ENCODE measurements at regions not wholly inside any gene's neighbourhood (a gene's known extent, or its start where the extent isn't known, plus 50 kb on each side); places are given as distances from the start of the nearest gene placed in this dataset.

DNA sequence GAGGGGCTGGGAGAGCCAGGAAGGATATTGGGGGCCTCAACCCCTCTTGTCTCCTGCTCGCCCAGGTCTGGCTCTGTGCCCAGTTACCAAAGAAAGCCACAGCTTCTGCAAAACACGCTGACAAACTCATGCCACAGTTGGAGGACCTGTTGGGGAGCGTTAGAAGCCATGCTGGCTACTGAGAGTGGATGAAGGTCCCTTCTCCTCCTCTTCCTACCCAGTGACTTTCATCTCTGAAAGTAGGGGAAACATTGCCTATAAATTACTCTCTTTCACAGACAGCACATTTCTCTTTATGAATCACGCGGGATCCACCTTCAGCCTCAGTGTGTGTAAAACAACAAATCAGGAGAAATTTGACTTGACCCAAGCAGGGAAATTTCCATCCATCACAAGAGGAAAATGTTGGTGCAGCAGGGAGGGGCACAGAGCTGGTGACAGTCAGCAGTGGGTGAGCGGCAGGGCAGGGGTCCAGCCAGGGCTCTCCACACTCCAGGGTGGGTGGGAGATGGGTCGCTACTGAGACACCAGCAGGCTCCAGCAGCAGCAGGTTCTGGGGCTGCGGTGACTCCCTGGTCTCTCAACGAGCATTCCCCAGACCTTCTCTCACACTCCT is 181.9 kb downstream of the FGF18 start:
- TF ChIP-seq, protein P1, sequence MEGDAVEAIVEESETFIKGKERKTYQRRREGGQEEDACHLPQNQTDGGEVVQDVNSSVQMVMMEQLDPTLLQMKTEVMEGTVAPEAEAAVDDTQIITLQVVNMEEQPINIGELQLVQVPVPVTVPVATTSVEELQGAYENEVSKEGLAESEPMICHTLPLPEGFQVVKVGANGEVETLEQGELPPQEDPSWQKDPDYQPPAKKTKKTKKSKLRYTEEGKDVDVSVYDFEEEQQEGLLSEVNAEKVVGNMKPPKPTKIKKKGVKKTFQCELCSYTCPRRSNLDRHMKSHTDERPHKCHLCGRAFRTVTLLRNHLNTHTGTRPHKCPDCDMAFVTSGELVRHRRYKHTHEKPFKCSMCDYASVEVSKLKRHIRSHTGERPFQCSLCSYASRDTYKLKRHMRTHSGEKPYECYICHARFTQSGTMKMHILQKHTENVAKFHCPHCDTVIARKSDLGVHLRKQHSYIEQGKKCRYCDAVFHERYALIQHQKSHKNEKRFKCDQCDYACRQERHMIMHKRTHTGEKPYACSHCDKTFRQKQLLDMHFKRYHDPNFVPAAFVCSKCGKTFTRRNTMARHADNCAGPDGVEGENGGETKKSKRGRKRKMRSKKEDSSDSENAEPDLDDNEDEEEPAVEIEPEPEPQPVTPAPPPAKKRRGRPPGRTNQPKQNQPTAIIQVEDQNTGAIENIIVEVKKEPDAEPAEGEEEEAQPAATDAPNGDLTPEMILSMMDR (IDR thresholded peaks at IDR 0.05), result no peak
- Mint-ChIP-seq H3K4me3 (ENCODE audit: unreplicated experiment) (no peak overlapping the region), H3K4me1 (ENCODE audit: low read depth) (peaks cover 11% of the 10 kb centered on the region), H3K27ac (ENCODE audit: unreplicated experiment) (no peak overlapping the region), H3K36me3 (ENCODE audit: low read depth) (peaks cover 6% of the 10 kb centered on the region), H3K9me3 (ENCODE audit: low read depth) (peaks cover 11% of the 10 kb centered on the region), H3K27me3 (ENCODE audit: low read depth) (peaks cover 31% of the 10 kb centered on the region)
- no peak for DNase-seq (ENCODE audit: low spot score)

DNA sequence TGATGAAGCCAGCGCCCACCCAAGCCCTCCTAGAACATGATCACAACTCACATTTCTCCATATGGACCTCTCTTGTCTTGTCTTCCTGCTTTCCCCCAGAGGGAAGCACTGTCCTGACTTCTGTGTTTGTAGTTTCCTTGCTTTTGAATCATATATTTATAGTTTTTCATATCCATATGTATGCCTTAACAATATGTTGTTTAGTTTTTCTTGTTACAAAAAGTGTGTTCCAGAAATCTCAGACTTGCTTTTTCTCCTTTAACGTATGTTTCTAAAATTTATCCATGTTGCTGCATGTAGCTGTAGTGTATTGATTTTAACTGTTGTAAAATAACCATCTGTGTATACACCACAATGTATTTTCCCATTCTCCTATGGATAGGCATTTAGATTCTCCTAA is 182.0 kb upstream of the SMIM23 start:
- Mint-ChIP-seq H3K4me1 (ENCODE audit: low read depth) (peaks cover 5% of the 10 kb centered on the region), H3K9me3 (ENCODE audit: low read depth) (peaks cover 20% of the 10 kb centered on the region), H3K27me3 (ENCODE audit: low read depth) (peaks cover 31% of the 10 kb centered on the region), H3K4me3 (ENCODE audit: unreplicated experiment) (no peak overlapping the region), H3K36me3 (ENCODE audit: low read depth) (peaks cover 8% of the 10 kb centered on the region), H3K27ac (ENCODE audit: unreplicated experiment) (no peak overlapping the region)
- TF ChIP-seq, protein P1 (IDR thresholded peaks at IDR 0.05), result no peak
- DNase-seq (ENCODE audit: low spot score), result no peak

DNA sequence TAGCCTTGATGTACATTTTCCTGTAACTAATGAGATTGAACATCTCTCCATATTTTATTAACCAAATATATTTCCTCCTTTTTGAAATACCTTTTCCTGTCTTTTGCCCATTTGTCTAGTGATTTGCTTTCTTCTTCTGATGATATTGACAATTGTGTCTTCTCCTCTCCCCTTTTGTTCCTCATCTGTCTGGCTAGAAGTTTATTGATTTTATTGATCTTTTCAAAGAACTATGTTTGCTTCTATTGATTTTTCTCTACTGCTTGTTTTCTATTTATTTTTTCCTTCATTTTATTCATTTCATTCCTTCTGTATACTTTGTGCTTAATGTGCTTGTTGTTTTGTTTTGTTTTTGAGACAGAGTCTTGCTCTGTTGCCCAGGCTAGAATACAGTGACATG is 181.4 kb upstream of the SMIM23 start:
- Mint-ChIP-seq H3K27ac (ENCODE audit: unreplicated experiment) (no peak overlapping the region), H3K36me3 (ENCODE audit: low read depth) (peaks cover 8% of the 10 kb centered on the region), H3K4me3 (ENCODE audit: unreplicated experiment) (no peak overlapping the region), H3K4me1 (ENCODE audit: low read depth) (peaks cover 5% of the 10 kb centered on the region), H3K27me3 (ENCODE audit: low read depth) (peaks cover 36% of the 10 kb centered on the region), H3K9me3 (ENCODE audit: low read depth) (peaks cover 20% of the 10 kb centered on the region)
- TF ChIP-seq, protein P1 (IDR thresholded peaks at IDR 0.05), result no peak
- DNase-seq (ENCODE audit: low spot score), result no peak

DNA sequence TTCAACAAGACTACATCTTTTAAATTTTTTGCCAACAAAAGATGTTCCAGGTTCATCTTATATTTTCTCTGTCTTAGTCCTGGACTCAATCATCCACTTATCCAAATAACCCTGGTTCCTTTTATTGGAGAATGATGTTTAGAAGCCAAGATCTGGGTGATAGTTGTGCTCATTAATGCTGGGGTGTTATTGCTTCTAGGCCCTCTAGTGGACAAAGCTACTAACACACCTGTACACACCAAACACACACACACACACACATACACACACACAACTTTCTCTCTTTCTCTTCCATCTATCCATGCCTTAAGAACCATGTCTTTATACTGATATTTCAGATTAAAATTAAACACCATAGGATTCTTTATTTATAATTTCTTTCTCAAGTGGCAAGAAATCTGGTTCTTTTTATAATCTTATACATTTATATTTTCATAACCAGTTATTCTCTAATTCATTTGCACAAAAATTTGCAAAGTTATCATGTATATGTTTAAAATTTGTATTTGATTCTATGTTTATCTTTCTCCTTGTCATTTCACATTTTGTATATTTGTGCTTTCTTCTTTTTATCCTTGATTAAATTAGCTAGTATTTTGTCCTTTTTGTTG is 179.1 kb upstream of the SMIM23 start:
- no peak overlapping the region for H3K4me3 Mint-ChIP-seq (ENCODE audit: unreplicated experiment)
- H3K27me3 Mint-ChIP-seq (ENCODE audit: low read depth), result peaks cover 27% of the 10 kb centered on the region
- no peak for DNase-seq (ENCODE audit: low spot score)
- H3K36me3 Mint-ChIP-seq (ENCODE audit: low read depth), result peaks cover 8% of the 10 kb centered on the region
- peaks cover 20% of the 10 kb centered on the region for H3K9me3 Mint-ChIP-seq (ENCODE audit: low read depth)
- H3K27ac Mint-ChIP-seq (ENCODE audit: unreplicated experiment), result no peak overlapping the region
- TF ChIP-seq, protein P1 (IDR thresholded peaks at IDR 0.05), result peak; percentile 65
- no peaks in the 10 kb centered on the region for H3K4me1 Mint-ChIP-seq (ENCODE audit: low read depth)

DNA sequence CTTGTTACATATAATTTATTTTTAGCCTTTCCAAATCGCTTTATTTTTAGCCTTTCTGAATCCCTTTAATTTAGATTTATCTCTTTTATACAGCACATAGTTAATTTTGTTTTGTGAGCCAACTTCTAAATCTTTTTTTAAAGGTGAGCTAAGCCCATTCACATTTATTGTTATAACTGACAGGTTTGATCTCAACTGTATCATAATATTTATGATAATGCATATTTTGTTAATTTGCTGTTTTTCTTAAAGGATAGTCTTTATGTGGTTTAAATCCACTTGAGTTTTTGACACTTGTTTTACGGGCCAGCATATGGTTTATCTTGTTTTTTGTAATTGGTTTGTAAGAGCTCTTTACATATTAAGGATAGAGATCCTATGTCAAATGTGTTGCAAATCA is 177.8 kb upstream of the SMIM23 start:
- H3K36me3 Mint-ChIP-seq (ENCODE audit: low read depth), result peaks cover 8% of the 10 kb centered on the region
- DNase-seq (ENCODE audit: low spot score), result no peak
- H3K4me1 Mint-ChIP-seq (ENCODE audit: low read depth), result no peaks in the 10 kb centered on the region
- peaks cover 36% of the 10 kb centered on the region for H3K27me3 Mint-ChIP-seq (ENCODE audit: low read depth)
- peaks cover 17% of the 10 kb centered on the region for H3K9me3 Mint-ChIP-seq (ENCODE audit: low read depth)
- TF ChIP-seq, protein P1 (IDR thresholded peaks at IDR 0.05), result no peak
- no peak overlapping the region for H3K27ac Mint-ChIP-seq (ENCODE audit: unreplicated experiment)
- H3K4me3 Mint-ChIP-seq (ENCODE audit: unreplicated experiment), result no peak overlapping the region
